Neural crest cell (in vitro differentiated cells): ENCODE measurements at regions not wholly inside any gene's neighbourhood (a gene's known extent, or its start where the extent isn't known, plus 50 kb on each side); places are given as distances from the start of the nearest gene placed in this dataset.
A peak's percentile ranks its signal among the peaks of the same experiment; 100 is the strongest.

ENCODE experiments used
- DNase-seq: peaks from one replicate; pipeline ENCODE4 v3.0.0; 2021; ENCODE audit warnings: low read depth, mixed read lengths, low spot score
- H3K27ac Mint-ChIP-seq: one replicate; pipeline ENCODE4 v1.8.0; 2021; ENCODE audit warnings: mild to moderate bottlenecking, mixed read lengths; ENCODE audit not compliant: unreplicated experiment
- H3K27me3 Mint-ChIP-seq: 2 replicates; pipeline ENCODE4 v1.8.0; 2021; ENCODE audit warnings: low read depth, mild to moderate bottlenecking, mixed read lengths
- H3K36me3 Mint-ChIP-seq: 2 replicates; pipeline ENCODE4 v1.8.0; 2021; ENCODE audit warnings: low read depth, mild to moderate bottlenecking, mixed read lengths
- H3K4me1 Mint-ChIP-seq: 2 replicates; pipeline ENCODE4 v1.8.0; 2021; ENCODE audit warnings: mixed read lengths
- H3K4me3 Mint-ChIP-seq: one replicate; pipeline ENCODE4 v1.8.0; 2021; ENCODE audit warnings: mild to moderate bottlenecking, mixed read lengths
- H3K9me3 Mint-ChIP-seq: 2 replicates; pipeline ENCODE4 v1.8.0; 2021; ENCODE audit warnings: mixed read lengths
- TF ChIP-seq, protein P1 (sequence below): fragments of 200-600 bp; sonication (generic); conservative IDR thresholded peaks from 2 replicates; pipeline ENCODE4 v1.5.0; 2021; ENCODE audit warnings: antibody characterized with exemption, mild to moderate bottlenecking

- no peak for DNase-seq
- Mint-ChIP-seq H3K4me1 (no peaks in the 10 kb centered on the region), H3K36me3 (peaks cover 7% of the 10 kb centered on the region), H3K27ac (no peak overlapping the region), H3K4me3 (no peak overlapping the region), H3K9me3 (peaks cover 2% of the 10 kb centered on the region), H3K27me3 (no peaks in the 10 kb centered on the region)
- TF ChIP-seq, protein P1, sequence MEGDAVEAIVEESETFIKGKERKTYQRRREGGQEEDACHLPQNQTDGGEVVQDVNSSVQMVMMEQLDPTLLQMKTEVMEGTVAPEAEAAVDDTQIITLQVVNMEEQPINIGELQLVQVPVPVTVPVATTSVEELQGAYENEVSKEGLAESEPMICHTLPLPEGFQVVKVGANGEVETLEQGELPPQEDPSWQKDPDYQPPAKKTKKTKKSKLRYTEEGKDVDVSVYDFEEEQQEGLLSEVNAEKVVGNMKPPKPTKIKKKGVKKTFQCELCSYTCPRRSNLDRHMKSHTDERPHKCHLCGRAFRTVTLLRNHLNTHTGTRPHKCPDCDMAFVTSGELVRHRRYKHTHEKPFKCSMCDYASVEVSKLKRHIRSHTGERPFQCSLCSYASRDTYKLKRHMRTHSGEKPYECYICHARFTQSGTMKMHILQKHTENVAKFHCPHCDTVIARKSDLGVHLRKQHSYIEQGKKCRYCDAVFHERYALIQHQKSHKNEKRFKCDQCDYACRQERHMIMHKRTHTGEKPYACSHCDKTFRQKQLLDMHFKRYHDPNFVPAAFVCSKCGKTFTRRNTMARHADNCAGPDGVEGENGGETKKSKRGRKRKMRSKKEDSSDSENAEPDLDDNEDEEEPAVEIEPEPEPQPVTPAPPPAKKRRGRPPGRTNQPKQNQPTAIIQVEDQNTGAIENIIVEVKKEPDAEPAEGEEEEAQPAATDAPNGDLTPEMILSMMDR = no peak
Observed at GRCh38 chr3:177312491-177312890, 115.2 kb upstream of the TBL1XR1 start.

- Mint-ChIP-seq H3K36me3 (peaks cover 11% of the 10 kb centered on the region), H3K27me3 (no peaks in the 10 kb centered on the region), H3K9me3 (peaks cover 6% of the 10 kb centered on the region), H3K4me1 (no peaks in the 10 kb centered on the region), H3K4me3 (no peak overlapping the region), H3K27ac (no peak overlapping the region)
- DNase-seq = no peak
- TF ChIP-seq, protein P1 = no peak
Observed at GRCh38 chr3:177314897-177315296, 117.6 kb upstream of the TBL1XR1 start.

- H3K27ac Mint-ChIP-seq = no peak overlapping the region
- peaks cover 6% of the 10 kb centered on the region for H3K9me3 Mint-ChIP-seq
- H3K4me1 Mint-ChIP-seq = peaks cover 15% of the 10 kb centered on the region
Observed at GRCh38 chr3:177317247-177317646, 120.0 kb upstream of the TBL1XR1 start.

GRCh38 chr3:177318559-177318958 lies 121.3 kb upstream of the TBL1XR1 start:
- TF ChIP-seq, protein P1 = no peak
- no peak for DNase-seq
- no peak overlapping the region for H3K4me3 Mint-ChIP-seq
- no peaks in the 10 kb centered on the region for H3K27me3 Mint-ChIP-seq
- H3K9me3 Mint-ChIP-seq = peaks cover 3% of the 10 kb centered on the region
- peaks cover 5% of the 10 kb centered on the region for H3K36me3 Mint-ChIP-seq
- peaks cover 22% of the 10 kb centered on the region for H3K4me1 Mint-ChIP-seq
- no peak overlapping the region for H3K27ac Mint-ChIP-seq

More at GRCh38 chr3:177317247-177317646, 120.0 kb upstream of the TBL1XR1 start:
- Mint-ChIP-seq H3K4me3 (no peak overlapping the region), H3K36me3 (peaks cover 11% of the 10 kb centered on the region), H3K27me3 (no peaks in the 10 kb centered on the region)
- DNase-seq = no peak
- TF ChIP-seq, protein P1 = no peak

GRCh38 chr3:177320765-177321247 lies 123.5 kb upstream of the TBL1XR1 start:
- TF ChIP-seq, protein P1 = no peak
- Mint-ChIP-seq H3K27me3 (no peaks in the 10 kb centered on the region), H3K36me3 (peaks cover 4% of the 10 kb centered on the region), H3K9me3 (peaks cover 3% of the 10 kb centered on the region), H3K4me1 (peaks cover 29% of the 10 kb centered on the region), H3K4me3 (no peak overlapping the region), H3K27ac (no peak overlapping the region)
- no peak for DNase-seq

GRCh38 chr3:177321819-177322218 lies 124.5 kb upstream of the TBL1XR1 start:
- Mint-ChIP-seq H3K9me3 (peaks cover 3% of the 10 kb centered on the region), H3K27me3 (no peaks in the 10 kb centered on the region), H3K4me1 (peaks cover 29% of the 10 kb centered on the region), H3K4me3 (no peak overlapping the region), H3K36me3 (peaks cover 4% of the 10 kb centered on the region), H3K27ac (peak overlapping the region; percentile 55)
- TF ChIP-seq, protein P1 = no peak
- no peak for DNase-seq
